ENCODE measurements at regions not wholly inside any gene's neighbourhood (a gene's known extent, or its start where the extent isn't known, plus 50 kb on each side); places are given as distances from the start of the nearest gene placed in this dataset.

DNA sequence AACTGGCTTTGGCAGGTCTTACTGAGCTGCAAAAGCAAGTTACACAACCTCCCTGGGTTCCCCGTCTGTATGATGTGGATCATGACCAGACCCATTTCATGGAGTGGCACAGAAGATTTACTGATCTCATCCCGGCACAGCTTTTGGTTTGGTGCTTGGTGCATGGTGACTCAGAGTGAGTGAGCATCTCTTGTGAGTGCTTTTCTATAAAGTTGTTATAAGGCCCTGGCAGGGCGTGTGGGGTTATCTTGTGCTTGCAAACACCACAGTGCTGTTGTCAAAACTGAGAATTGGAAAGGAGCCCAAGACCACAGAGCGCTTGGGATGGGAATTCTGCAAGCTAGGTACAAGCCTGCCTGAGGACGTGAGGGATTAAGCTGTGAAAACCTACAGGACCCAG is 425.2 kb downstream of the GADD45G start (continued):
- TF ChIP-seq, protein P1, sequence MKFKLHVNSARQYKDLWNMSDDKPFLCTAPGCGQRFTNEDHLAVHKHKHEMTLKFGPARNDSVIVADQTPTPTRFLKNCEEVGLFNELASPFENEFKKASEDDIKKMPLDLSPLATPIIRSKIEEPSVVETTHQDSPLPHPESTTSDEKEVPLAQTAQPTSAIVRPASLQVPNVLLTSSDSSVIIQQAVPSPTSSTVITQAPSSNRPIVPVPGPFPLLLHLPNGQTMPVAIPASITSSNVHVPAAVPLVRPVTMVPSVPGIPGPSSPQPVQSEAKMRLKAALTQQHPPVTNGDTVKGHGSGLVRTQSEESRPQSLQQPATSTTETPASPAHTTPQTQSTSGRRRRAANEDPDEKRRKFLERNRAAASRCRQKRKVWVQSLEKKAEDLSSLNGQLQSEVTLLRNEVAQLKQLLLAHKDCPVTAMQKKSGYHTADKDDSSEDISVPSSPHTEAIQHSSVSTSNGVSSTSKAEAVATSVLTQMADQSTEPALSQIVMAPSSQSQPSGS (IDR thresholded peaks at IDR 0.05; ENCODE audit: low read length): no peak
- TF ChIP-seq, protein P2, sequence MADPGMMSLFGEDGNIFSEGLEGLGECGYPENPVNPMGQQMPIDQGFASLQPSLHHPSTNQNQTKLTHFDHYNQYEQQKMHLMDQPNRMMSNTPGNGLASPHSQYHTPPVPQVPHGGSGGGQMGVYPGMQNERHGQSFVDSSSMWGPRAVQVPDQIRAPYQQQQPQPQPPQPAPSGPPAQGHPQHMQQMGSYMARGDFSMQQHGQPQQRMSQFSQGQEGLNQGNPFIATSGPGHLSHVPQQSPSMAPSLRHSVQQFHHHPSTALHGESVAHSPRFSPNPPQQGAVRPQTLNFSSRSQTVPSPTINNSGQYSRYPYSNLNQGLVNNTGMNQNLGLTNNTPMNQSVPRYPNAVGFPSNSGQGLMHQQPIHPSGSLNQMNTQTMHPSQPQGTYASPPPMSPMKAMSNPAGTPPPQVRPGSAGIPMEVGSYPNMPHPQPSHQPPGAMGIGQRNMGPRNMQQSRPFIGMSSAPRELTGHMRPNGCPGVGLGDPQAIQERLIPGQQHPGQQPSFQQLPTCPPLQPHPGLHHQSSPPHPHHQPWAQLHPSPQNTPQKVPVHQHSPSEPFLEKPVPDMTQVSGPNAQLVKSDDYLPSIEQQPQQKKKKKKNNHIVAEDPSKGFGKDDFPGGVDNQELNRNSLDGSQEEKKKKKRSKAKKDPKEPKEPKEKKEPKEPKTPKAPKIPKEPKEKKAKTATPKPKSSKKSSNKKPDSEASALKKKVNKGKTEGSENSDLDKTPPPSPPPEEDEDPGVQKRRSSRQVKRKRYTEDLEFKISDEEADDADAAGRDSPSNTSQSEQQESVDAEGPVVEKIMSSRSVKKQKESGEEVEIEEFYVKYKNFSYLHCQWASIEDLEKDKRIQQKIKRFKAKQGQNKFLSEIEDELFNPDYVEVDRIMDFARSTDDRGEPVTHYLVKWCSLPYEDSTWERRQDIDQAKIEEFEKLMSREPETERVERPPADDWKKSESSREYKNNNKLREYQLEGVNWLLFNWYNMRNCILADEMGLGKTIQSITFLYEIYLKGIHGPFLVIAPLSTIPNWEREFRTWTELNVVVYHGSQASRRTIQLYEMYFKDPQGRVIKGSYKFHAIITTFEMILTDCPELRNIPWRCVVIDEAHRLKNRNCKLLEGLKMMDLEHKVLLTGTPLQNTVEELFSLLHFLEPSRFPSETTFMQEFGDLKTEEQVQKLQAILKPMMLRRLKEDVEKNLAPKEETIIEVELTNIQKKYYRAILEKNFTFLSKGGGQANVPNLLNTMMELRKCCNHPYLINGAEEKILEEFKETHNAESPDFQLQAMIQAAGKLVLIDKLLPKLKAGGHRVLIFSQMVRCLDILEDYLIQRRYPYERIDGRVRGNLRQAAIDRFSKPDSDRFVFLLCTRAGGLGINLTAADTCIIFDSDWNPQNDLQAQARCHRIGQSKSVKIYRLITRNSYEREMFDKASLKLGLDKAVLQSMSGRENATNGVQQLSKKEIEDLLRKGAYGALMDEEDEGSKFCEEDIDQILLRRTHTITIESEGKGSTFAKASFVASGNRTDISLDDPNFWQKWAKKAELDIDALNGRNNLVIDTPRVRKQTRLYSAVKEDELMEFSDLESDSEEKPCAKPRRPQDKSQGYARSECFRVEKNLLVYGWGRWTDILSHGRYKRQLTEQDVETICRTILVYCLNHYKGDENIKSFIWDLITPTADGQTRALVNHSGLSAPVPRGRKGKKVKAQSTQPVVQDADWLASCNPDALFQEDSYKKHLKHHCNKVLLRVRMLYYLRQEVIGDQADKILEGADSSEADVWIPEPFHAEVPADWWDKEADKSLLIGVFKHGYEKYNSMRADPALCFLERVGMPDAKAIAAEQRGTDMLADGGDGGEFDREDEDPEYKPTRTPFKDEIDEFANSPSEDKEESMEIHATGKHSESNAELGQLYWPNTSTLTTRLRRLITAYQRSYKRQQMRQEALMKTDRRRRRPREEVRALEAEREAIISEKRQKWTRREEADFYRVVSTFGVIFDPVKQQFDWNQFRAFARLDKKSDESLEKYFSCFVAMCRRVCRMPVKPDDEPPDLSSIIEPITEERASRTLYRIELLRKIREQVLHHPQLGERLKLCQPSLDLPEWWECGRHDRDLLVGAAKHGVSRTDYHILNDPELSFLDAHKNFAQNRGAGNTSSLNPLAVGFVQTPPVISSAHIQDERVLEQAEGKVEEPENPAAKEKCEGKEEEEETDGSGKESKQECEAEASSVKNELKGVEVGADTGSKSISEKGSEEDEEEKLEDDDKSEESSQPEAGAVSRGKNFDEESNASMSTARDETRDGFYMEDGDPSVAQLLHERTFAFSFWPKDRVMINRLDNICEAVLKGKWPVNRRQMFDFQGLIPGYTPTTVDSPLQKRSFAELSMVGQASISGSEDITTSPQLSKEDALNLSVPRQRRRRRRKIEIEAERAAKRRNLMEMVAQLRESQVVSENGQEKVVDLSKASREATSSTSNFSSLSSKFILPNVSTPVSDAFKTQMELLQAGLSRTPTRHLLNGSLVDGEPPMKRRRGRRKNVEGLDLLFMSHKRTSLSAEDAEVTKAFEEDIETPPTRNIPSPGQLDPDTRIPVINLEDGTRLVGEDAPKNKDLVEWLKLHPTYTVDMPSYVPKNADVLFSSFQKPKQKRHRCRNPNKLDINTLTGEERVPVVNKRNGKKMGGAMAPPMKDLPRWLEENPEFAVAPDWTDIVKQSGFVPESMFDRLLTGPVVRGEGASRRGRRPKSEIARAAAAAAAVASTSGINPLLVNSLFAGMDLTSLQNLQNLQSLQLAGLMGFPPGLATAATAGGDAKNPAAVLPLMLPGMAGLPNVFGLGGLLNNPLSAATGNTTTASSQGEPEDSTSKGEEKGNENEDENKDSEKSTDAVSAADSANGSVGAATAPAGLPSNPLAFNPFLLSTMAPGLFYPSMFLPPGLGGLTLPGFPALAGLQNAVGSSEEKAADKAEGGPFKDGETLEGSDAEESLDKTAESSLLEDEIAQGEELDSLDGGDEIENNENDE (IDR thresholded peaks at IDR 0.05; ENCODE audit: insufficient replicate concordance, low read length): no peak
- TF ChIP-seq RBBP5 (IDR thresholded peaks at IDR 0.05; ENCODE audit: borderline replicate concordance, low read depth, low read length): no peak
- no peak for TF ChIP-seq RNF2 (IDR thresholded peaks at IDR 0.05; ENCODE audit: borderline replicate concordance, low read depth, low read length, missing control alignments, poor library complexity, severe bottlenecking)
- TF ChIP-seq SIX5 (IDR thresholded peaks at IDR 0.05; ENCODE audit: low read depth, low read length): no peak
- TF ChIP-seq EGR1 (IDR thresholded peaks at IDR 0.05; ENCODE audit: borderline replicate concordance, low read depth, low read length): no peak
- TF ChIP-seq, protein P3, sequence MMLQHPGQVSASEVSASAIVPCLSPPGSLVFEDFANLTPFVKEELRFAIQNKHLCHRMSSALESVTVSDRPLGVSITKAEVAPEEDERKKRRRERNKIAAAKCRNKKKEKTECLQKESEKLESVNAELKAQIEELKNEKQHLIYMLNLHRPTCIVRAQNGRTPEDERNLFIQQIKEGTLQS (IDR thresholded peaks at IDR 0.05; ENCODE audit: insufficient read depth, low read depth, low read length): no peak

All from H1 (cell line).